Neural progenitor cell (in vitro differentiated cells): ENCODE measurements at regions not wholly inside any gene's neighbourhood (a gene's known extent, or its start where the extent isn't known, plus 50 kb on each side); places are given as distances from the start of the nearest gene placed in this dataset.

Experiments
- DNase-seq: peaks from one replicate; pipeline ENCODE4 v3.0.0-alpha.2; 2016; ENCODE audit warnings: low spot score
- H2AFZ ChIP-seq: fragments of 200-600 bp; sonication (generic); replicated peaks from 2 replicates; pipeline ENCODE4 v1.6.1; 2016; ENCODE audit warnings: antibody characterized with exemption
- H3F3A ChIP-seq: fragments of 200-600 bp; sonication (generic); 2 replicates; pipeline ENCODE4 v1.6.1; 2016; ENCODE audit warnings: antibody characterized with exemption, low read depth
- H3K27ac ChIP-seq: fragments of 200-600 bp; sonication (generic); 2 replicates; pipeline ENCODE4 v1.5.1; 2016; ENCODE audit warnings: mild to moderate bottlenecking
- H3K27me3 ChIP-seq: fragments of 200-600 bp; sonication (generic); 2 replicates; pipeline ENCODE4 v1.6.1; 2016; ENCODE audit warnings: mild to moderate bottlenecking, moderate library complexity
- H3K36me3 ChIP-seq: fragments of 200-600 bp; sonication (generic); 2 replicates; pipeline ENCODE4 v1.5.1; 2016
- H3K4me1 ChIP-seq: fragments of 200-600 bp; sonication (generic); 2 replicates; pipeline ENCODE4 v1.6.1; 2016; ENCODE audit warnings: mixed run types
- H3K4me2 ChIP-seq: fragments of 200-600 bp; sonication (generic); 2 replicates; pipeline ENCODE4 v1.6.1; 2016
- H3K4me3 ChIP-seq: fragments of 200-600 bp; sonication (generic); 2 replicates; pipeline ENCODE4 v1.5.1; 2016
- H3K79me2 ChIP-seq: fragments of 200-600 bp; sonication (generic); 2 replicates; pipeline ENCODE4 v1.6.1; 2016; ENCODE audit warnings: low read depth
- H3K9ac ChIP-seq: fragments of 200-600 bp; sonication (generic); 2 replicates; pipeline ENCODE4 v1.6.1; 2016
- H3K9me3 ChIP-seq: fragments of 200-600 bp; sonication (generic); 2 replicates; pipeline ENCODE4 v1.5.1; 2016; ENCODE audit warnings: low read depth
- H4K20me1 ChIP-seq: fragments of 200-600 bp; sonication (generic); 2 replicates; pipeline ENCODE4 v1.6.1; 2016; ENCODE audit warnings: low read depth
- H3K27ac Mint-ChIP-seq: 3 replicates; pipeline ENCODE4 v1.8.0; 2021; ENCODE audit warnings: mixed read lengths
- H3K27me3 Mint-ChIP-seq: 2 replicates; pipeline ENCODE4 v1.8.0; 2022; ENCODE audit warnings: low read depth, mild to moderate bottlenecking, inconsistent platforms, moderate library complexity, mixed read lengths; ENCODE audit not compliant: insufficient read depth
- H3K36me3 Mint-ChIP-seq: 3 replicates; pipeline ENCODE4 v1.8.0; 2021; ENCODE audit warnings: mixed read lengths
- H3K4me1 Mint-ChIP-seq: 3 replicates; pipeline ENCODE4 v1.8.0; 2021; ENCODE audit warnings: mixed read lengths
- H3K4me3 Mint-ChIP-seq: 3 replicates; pipeline ENCODE4 v1.8.0; 2021; ENCODE audit warnings: mild to moderate bottlenecking, moderate library complexity, mixed read lengths
- H3K9me3 Mint-ChIP-seq: 3 replicates; pipeline ENCODE4 v1.8.0; 2020; ENCODE audit warnings: mixed read lengths
- EZH2 ChIP-seq: fragments of 200-600 bp; sonication (generic); IDR thresholded peaks from 2 replicates; pipeline ENCODE4 v1.6.1; 2017; ENCODE audit warnings: antibody characterized with exemption, mild to moderate bottlenecking, moderate library complexity
- EZH2phosphoT487 ChIP-seq: fragments of 200-600 bp; sonication (generic); IDR thresholded peaks from 2 replicates; pipeline ENCODE4 v1.6.1; 2017; ENCODE audit warnings: antibody characterized with exemption
- TF ChIP-seq, protein P1 (sequence below): fragments of 200-600 bp; sonication (generic); IDR thresholded peaks from 2 replicates; pipeline ENCODE4 v1.5.1; 2017; ENCODE audit warnings: antibody characterized with exemption, mild to moderate bottlenecking

DNA sequence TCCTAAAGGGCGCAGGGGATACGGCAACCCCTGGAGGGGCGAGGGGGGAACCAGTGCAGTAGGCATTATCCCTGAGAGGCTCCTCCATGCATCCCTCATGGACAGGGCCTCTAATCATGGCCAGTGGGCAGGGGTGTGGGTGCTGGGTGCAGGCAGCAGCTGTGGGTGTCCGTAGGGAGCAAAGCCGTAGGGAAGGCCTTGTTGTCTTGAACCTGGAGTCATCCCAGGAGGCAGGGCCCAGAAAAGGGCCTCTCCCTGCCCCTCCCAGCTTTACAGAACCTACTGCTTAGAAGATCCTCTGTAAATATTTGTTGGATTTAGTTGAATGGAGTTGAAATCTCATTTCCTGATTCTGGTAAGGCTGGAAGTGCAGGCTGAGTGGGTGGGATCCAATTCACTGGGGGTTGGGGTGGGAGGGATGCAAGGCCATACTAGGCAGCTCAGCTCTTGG is 207.0 kb upstream of the HAAO start:
- Histone ChIP-seq H3K79me2 (no peaks in the 10 kb centered on the region), H2AFZ (no peak overlapping the region), H3K4me1 (peaks cover 7% of the 10 kb centered on the region), H3K36me3 (no peaks in the 10 kb centered on the region), H3K4me2 (no peak overlapping the region), H3K9me3 (peaks cover 6% of the 10 kb centered on the region), H3K9ac (no peak overlapping the region), H3K4me3 (no peak overlapping the region), H3K27ac (no peak overlapping the region), H3F3A (no peaks in the 10 kb centered on the region), H4K20me1 (no peaks in the 10 kb centered on the region), H3K27me3 (no peaks in the 10 kb centered on the region)
- no peaks in the 10 kb centered on the region for H3K36me3 Mint-ChIP-seq
- H3K4me3 Mint-ChIP-seq: no peak overlapping the region
- H3K27ac Mint-ChIP-seq: no peak overlapping the region
- peaks cover 10% of the 10 kb centered on the region for H3K27me3 Mint-ChIP-seq
- DNase-seq: no peak
- H3K9me3 Mint-ChIP-seq: peaks cover 8% of the 10 kb centered on the region
- peaks cover 11% of the 10 kb centered on the region for H3K4me1 Mint-ChIP-seq
- TF ChIP-seq, protein P1, sequence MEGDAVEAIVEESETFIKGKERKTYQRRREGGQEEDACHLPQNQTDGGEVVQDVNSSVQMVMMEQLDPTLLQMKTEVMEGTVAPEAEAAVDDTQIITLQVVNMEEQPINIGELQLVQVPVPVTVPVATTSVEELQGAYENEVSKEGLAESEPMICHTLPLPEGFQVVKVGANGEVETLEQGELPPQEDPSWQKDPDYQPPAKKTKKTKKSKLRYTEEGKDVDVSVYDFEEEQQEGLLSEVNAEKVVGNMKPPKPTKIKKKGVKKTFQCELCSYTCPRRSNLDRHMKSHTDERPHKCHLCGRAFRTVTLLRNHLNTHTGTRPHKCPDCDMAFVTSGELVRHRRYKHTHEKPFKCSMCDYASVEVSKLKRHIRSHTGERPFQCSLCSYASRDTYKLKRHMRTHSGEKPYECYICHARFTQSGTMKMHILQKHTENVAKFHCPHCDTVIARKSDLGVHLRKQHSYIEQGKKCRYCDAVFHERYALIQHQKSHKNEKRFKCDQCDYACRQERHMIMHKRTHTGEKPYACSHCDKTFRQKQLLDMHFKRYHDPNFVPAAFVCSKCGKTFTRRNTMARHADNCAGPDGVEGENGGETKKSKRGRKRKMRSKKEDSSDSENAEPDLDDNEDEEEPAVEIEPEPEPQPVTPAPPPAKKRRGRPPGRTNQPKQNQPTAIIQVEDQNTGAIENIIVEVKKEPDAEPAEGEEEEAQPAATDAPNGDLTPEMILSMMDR: no peak
- TF ChIP-seq EZH2phosphoT487 (no peak), EZH2 (no peak)

DNA sequence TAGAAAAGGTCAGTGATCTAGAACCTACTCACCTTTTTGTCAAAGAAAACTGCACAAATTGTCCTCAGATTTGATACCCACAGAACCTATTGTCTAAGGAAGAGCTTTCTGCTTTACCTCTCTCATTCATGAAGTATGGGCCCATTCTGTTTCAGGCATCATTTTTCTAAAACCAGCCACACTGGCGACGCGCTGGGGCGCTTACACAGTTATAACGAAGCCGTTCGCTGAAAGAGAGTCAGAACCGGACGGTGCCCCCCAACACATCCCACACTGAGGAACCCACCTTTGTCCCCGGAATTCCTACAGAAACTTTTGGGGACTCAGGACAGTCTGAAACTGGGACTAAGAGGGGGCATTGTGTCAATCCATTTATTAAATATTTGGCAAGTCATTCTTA is 206.3 kb upstream of the HAAO start:
- no peaks in the 10 kb centered on the region for H3K79me2 ChIP-seq
- TF ChIP-seq, protein P1: no peak
- TF ChIP-seq EZH2: no peak
- no peak for TF ChIP-seq EZH2phosphoT487
- peaks cover 10% of the 10 kb centered on the region for H3K27me3 Mint-ChIP-seq
- DNase-seq: no peak
- no peaks in the 10 kb centered on the region for H4K20me1 ChIP-seq
- peaks cover 8% of the 10 kb centered on the region for H3K9me3 Mint-ChIP-seq
- no peak overlapping the region for H2AFZ ChIP-seq
- H3K4me1 Mint-ChIP-seq: peaks cover 10% of the 10 kb centered on the region
- no peak overlapping the region for H3K4me3 ChIP-seq
- no peak overlapping the region for H3K4me2 ChIP-seq
- H3K27me3 ChIP-seq: no peaks in the 10 kb centered on the region
- H3K4me1 ChIP-seq: peaks cover 4% of the 10 kb centered on the region
- H3K9me3 ChIP-seq: peaks cover 6% of the 10 kb centered on the region
- H3K27ac ChIP-seq: no peak overlapping the region
- H3K36me3 Mint-ChIP-seq: no peaks in the 10 kb centered on the region
- H3F3A ChIP-seq: no peaks in the 10 kb centered on the region
- no peak overlapping the region for H3K4me3 Mint-ChIP-seq
- H3K36me3 ChIP-seq: no peaks in the 10 kb centered on the region
- no peak overlapping the region for H3K9ac ChIP-seq
- H3K27ac Mint-ChIP-seq: peak overlapping the region; percentile 29

DNA sequence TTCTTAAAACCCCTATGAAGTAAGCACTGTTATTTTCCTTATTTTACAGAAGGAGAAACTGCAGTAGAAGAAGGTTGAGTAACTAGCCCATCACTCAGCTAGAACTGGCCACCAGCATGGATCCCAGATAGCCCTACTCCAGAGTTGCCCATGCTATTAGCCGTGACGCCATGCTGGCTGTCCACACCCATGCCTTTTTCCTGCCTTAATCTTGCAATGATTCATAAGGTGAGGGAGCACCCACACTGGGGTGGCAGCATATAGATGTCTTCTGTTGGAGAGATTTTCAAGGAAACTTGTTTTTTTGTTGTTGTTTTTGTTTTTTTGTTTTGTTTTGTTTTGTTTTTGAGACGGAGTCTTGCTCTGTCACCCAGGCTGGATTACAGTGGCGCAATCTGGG is 204.1 kb upstream of the HAAO start:
- Histone ChIP-seq H3K4me3 (no peak overlapping the region), H3K36me3 (no peaks in the 10 kb centered on the region), H3K27me3 (no peaks in the 10 kb centered on the region), H3K9ac (no peak overlapping the region), H4K20me1 (no peaks in the 10 kb centered on the region), H3K27ac (no peak overlapping the region), H3K4me1 (peaks cover 4% of the 10 kb centered on the region), H3K79me2 (no peaks in the 10 kb centered on the region), H3F3A (no peaks in the 10 kb centered on the region), H3K4me2 (no peak overlapping the region), H2AFZ (no peak overlapping the region), H3K9me3 (peaks cover 6% of the 10 kb centered on the region)
- Mint-ChIP-seq H3K27ac (no peak overlapping the region), H3K4me1 (peaks cover 7% of the 10 kb centered on the region), H3K27me3 (peaks cover 2% of the 10 kb centered on the region), H3K9me3 (peaks cover 8% of the 10 kb centered on the region), H3K4me3 (no peak overlapping the region), H3K36me3 (no peaks in the 10 kb centered on the region)
- TF ChIP-seq, protein P1: no peak
- DNase-seq: no peak
